Muscle of leg (tissue), 3 donors: ENCODE measurements at regions not wholly inside any gene's neighbourhood (a gene's known extent, or its start where the extent isn't known, plus 50 kb on each side); places are given as distances from the start of the nearest gene placed in this dataset.

Experiments used
- DNase-seq: peaks from one replicate; pipeline ENCODE4 v3.0.0; 2013
- H3K27ac ChIP-seq: one replicate; pipeline ENCODE4 v1.5.1; 2013; ENCODE audit warnings: mild to moderate bottlenecking, low read length, control low read depth
- H3K27me3 ChIP-seq: one replicate; pipeline ENCODE4 v1.6.1; 2013; ENCODE audit warnings: low read length; ENCODE audit not compliant: control insufficient read depth, insufficient read depth
- H3K36me3 ChIP-seq: one replicate; pipeline ENCODE4 v1.6.1; 2013; ENCODE audit warnings: low read length; ENCODE audit not compliant: control insufficient read depth, insufficient read depth
- H3K4me1 ChIP-seq: one replicate; pipeline ENCODE4 v1.6.1; 2013; ENCODE audit warnings: low read length; ENCODE audit not compliant: control insufficient read depth, insufficient read depth
- H3K4me3 ChIP-seq: one replicate; pipeline ENCODE4 v1.5.1; 2013; ENCODE audit warnings: low read length, control low read depth
- H3K9me3 ChIP-seq: replicated peaks from 2 replicates; pipeline ENCODE4 v1.6.1; 2013; ENCODE audit warnings: low read depth, low read length; ENCODE audit not compliant: control insufficient read depth
- WGBS: methylation state at CpG from one replicate; pipeline ENCODE4 v1.1.5; 2013; ENCODE audit warnings: missing lambda C conversion rate; ENCODE audit not compliant: insufficient coverage; 5-methylcytosine and 5-hydroxymethylcytosine counted together

- DNase-seq: no peak
- Histone ChIP-seq H3K36me3 (no peaks in the 10 kb centered on the region), H3K4me3 (no peak overlapping the region), H3K27me3 (no peaks in the 10 kb centered on the region), H3K27ac (no peak overlapping the region), H3K4me1 (peaks cover 18% of the 10 kb centered on the region), H3K9me3 (no peaks in the 10 kb centered on the region)
- WGBS: no CpG with 5 or more reads among the region's 2 CpGs
Observed at GRCh38 chr7:24368161-24368560, 84.2 kb downstream of the NPY start.

- no peak overlapping the region for H3K4me3 ChIP-seq
- no peaks in the 10 kb centered on the region for H3K36me3 ChIP-seq
- H3K27ac ChIP-seq: no peak overlapping the region
- H3K4me1 ChIP-seq: peaks cover 23% of the 10 kb centered on the region
- no peaks in the 10 kb centered on the region for H3K9me3 ChIP-seq
- no peak for DNase-seq
- WGBS: no CpG with 5 or more reads among the region's 5 CpGs
- no peaks in the 10 kb centered on the region for H3K27me3 ChIP-seq
Observed at GRCh38 chr7:24370541-24370940, 86.6 kb downstream of the NPY start.

- Histone ChIP-seq H3K27ac (peak overlapping the region; percentile 63), H3K36me3 (no peaks in the 10 kb centered on the region), H3K4me1 (peaks cover 11% of the 10 kb centered on the region), H3K9me3 (no peaks in the 10 kb centered on the region), H3K27me3 (no peaks in the 10 kb centered on the region), H3K4me3 (no peak overlapping the region)
- WGBS: 25% methylated on average over 5 of the region's 17 CpGs
- peak; percentile 86 for DNase-seq
Observed at GRCh38 chr7:24372961-24373955, 89.3 kb downstream of the NPY start.

- DNase-seq: peak; percentile 27
- Histone ChIP-seq H3K36me3 (no peaks in the 10 kb centered on the region), H3K27ac (no peak overlapping the region), H3K4me1 (peaks cover 2% of the 10 kb centered on the region), H3K27me3 (no peaks in the 10 kb centered on the region), H3K9me3 (peaks cover 2% of the 10 kb centered on the region), H3K4me3 (no peak overlapping the region)
- WGBS: 80% methylated on average over 2 of the region's 8 CpGs
Observed at GRCh38 chr7:24378871-24379616, 95.1 kb downstream of the NPY start.

GRCh38 chr7:24381894-24382505 is 98.0 kb downstream of the NPY start:
- H3K27ac ChIP-seq: no peak overlapping the region
- WGBS: 78% methylated on average over 1 of the region's 6 CpGs
- H3K36me3 ChIP-seq: no peaks in the 10 kb centered on the region
- H3K4me1 ChIP-seq: peaks cover 2% of the 10 kb centered on the region
- peaks cover 2% of the 10 kb centered on the region for H3K9me3 ChIP-seq
- H3K4me3 ChIP-seq: no peak overlapping the region
- DNase-seq: peak; percentile 45
- H3K27me3 ChIP-seq: no peaks in the 10 kb centered on the region

GRCh38 chr7:24383055-24383454 is 99.1 kb downstream of the NPY start:
- Histone ChIP-seq H3K36me3 (no peaks in the 10 kb centered on the region), H3K27me3 (no peaks in the 10 kb centered on the region), H3K9me3 (peaks cover 2% of the 10 kb centered on the region), H3K4me3 (no peak overlapping the region), H3K4me1 (peaks cover 2% of the 10 kb centered on the region), H3K27ac (no peak overlapping the region)
- no CpG with 5 or more reads among the region's 1 CpG for WGBS
- no peak for DNase-seq

GRCh38 chr7:24384362-24385030 is 100.5 kb downstream of the NPY start:
- no peaks in the 10 kb centered on the region for H3K4me1 ChIP-seq
- no CpG with 5 or more reads among the region's 3 CpGs for WGBS
- H3K27me3 ChIP-seq: no peaks in the 10 kb centered on the region
- no peak overlapping the region for H3K4me3 ChIP-seq
- peaks cover 2% of the 10 kb centered on the region for H3K9me3 ChIP-seq
- no peak for DNase-seq
- no peaks in the 10 kb centered on the region for H3K36me3 ChIP-seq
- no peak overlapping the region for H3K27ac ChIP-seq

- Histone ChIP-seq H3K27me3 (no peaks in the 10 kb centered on the region), H3K9me3 (no peaks in the 10 kb centered on the region), H3K4me1 (no peaks in the 10 kb centered on the region), H3K4me3 (no peak overlapping the region), H3K27ac (no peak overlapping the region), H3K36me3 (no peaks in the 10 kb centered on the region)
- DNase-seq: no peak
Observed at GRCh38 chr7:24388212-24388611, 104.2 kb downstream of the NPY start.

GRCh38 chr7:24390376-24391157 is 106.6 kb downstream of the NPY start:
- H3K4me1 ChIP-seq: peaks cover under 1% of the 10 kb centered on the region
- no peaks in the 10 kb centered on the region for H3K9me3 ChIP-seq
- no peak overlapping the region for H3K4me3 ChIP-seq
- no peak for DNase-seq
- H3K27ac ChIP-seq: no peak overlapping the region
- no peaks in the 10 kb centered on the region for H3K36me3 ChIP-seq
- no peaks in the 10 kb centered on the region for H3K27me3 ChIP-seq
- 59% methylated on average over 5 of the region's 5 CpGs for WGBS
